NCI-H446 (cell line): ENCODE measurements at regions not wholly inside any gene's neighbourhood (a gene's known extent, or its start where the extent isn't known, plus 50 kb on each side); places are given as distances from the start of the nearest gene placed in this dataset.
A peak's percentile ranks its signal among the peaks of the same experiment; 100 is the strongest.

ENCODE experiments used
- DNase-seq, 2 experiments: peaks; one replicate each; lab custom pipeline; 2025; lab: John Stamatoyannopoulos, UW

GRCh38 chr6:164917211-164917610 is 392.2 kb downstream of the C6orf118 start:
- DNase-seq: no peak

GRCh38 chr6:164916087-164916486 is 393.3 kb downstream of the C6orf118 start:
- no peak for DNase-seq

- peak in 1 of 2 experiments; percentile 20 for DNase-seq
These were observed 397.4 kb downstream of the C6orf118 start for GRCh38 chr6:164911873-164912580.

- no peak for DNase-seq
These were observed 398.3 kb downstream of the C6orf118 start for GRCh38 chr6:164911151-164911550.

- no peak for DNase-seq
These were observed 402.6 kb downstream of the C6orf118 start for GRCh38 chr6:164906766-164907165.

GRCh38 chr6:164905311-164905710 is 404.1 kb downstream of the C6orf118 start:
- DNase-seq: no peak

- DNase-seq: peak in 1 of 2 experiments; percentile 2
These were observed 411.0 kb downstream of the C6orf118 start for GRCh38 chr6:164898412-164898811.

- DNase-seq: no peak
These were observed 411.7 kb downstream of the C6orf118 start for GRCh38 chr6:164897523-164898235.

- DNase-seq: no peak
These were observed 419.4 kb downstream of the C6orf118 start for GRCh38 chr6:164889980-164890379.

GRCh38 chr6:164887660-164888059 is 421.7 kb downstream of the C6orf118 start:
- no peak for DNase-seq

- DNase-seq: no peak
These were observed 427.2 kb downstream of the C6orf118 start for GRCh38 chr6:164882236-164882635.

- DNase-seq: no peak
These were observed 437.6 kb downstream of the C6orf118 start for GRCh38 chr6:164871783-164872182.

- no peak for DNase-seq
These were observed 439.2 kb downstream of the C6orf118 start for GRCh38 chr6:164870164-164870563.

GRCh38 chr6:164861967-164862366 is 447.4 kb downstream of the C6orf118 start:
- no peak for DNase-seq

GRCh38 chr6:164859816-164860215 is 449.6 kb downstream of the C6orf118 start:
- DNase-seq: no peak

- DNase-seq: no peak
These were observed 453.3 kb downstream of the C6orf118 start for GRCh38 chr6:164856138-164856537.

GRCh38 chr6:164855281-164855680 is 454.1 kb downstream of the C6orf118 start:
- DNase-seq: no peak

- no peak for DNase-seq
These were observed 454.9 kb downstream of the C6orf118 start for GRCh38 chr6:164854526-164854925.

- DNase-seq: no peak
These were observed 463.6 kb downstream of the C6orf118 start for GRCh38 chr6:164845773-164846172.

- DNase-seq: no peak
These were observed 467.3 kb downstream of the C6orf118 start for GRCh38 chr6:164842085-164842484.

- no peak for DNase-seq
These were observed 471.3 kb downstream of the C6orf118 start for GRCh38 chr6:164838068-164838615.

- no peak for DNase-seq
These were observed 472.9 kb downstream of the C6orf118 start for GRCh38 chr6:164836486-164836885.

GRCh38 chr6:164832410-164832809 is 477.0 kb downstream of the C6orf118 start:
- no peak for DNase-seq
